Activated T-cell treated with anti-CD3 and anti-CD28 coated beads, Interleukin-2, amount 50 U/mL, for 72 hours (primary cell): ENCODE measurements at regions not wholly inside any gene's neighbourhood (a gene's known extent, or its start where the extent isn't known, plus 50 kb on each side); places are given as distances from the start of the nearest gene placed in this dataset.
"Not testable (repeated sequence)": the region's sequence is repeated elsewhere in the genome, so short reads cannot be mapped to it uniquely, and the experiment has no call there.

Experiments used
- ATAC-seq, 2 donors: fragments of 150-1000 bp; cut with Tn5 transposase; replicated peaks in 1 of 2; 2 replicates each; pipeline ENCODE4 v1.10.0; 2021; ENCODE audit warnings: moderate library complexity in 2 of 2, mild to moderate bottlenecking in 1 of 2
- DNase-seq, 2 donors: peaks; one replicate each; pipeline ENCODE4 v3.0.0; 2021 to 2022; ENCODE audit warnings: mixed read lengths in 1 of 2
- H3K27ac Mint-ChIP-seq: one replicate; pipeline ENCODE4 v1.8.0; 2022; ENCODE audit warnings: mild to moderate bottlenecking, moderate library complexity, mixed read lengths
- H3K27me3 Mint-ChIP-seq: one replicate; pipeline ENCODE4 v1.8.0; 2022; ENCODE audit warnings: low read depth, mixed read lengths
- H3K36me3 Mint-ChIP-seq, 2 donors: one replicate each; pipeline ENCODE4 v1.8.0; 2022; ENCODE audit warnings: mixed read lengths in 2 of 2, mild to moderate bottlenecking in 1 of 2; ENCODE audit not compliant: insufficient read depth in 2 of 2
- H3K4me1 Mint-ChIP-seq: one replicate; pipeline ENCODE4 v1.8.0; 2022; ENCODE audit warnings: low read depth, mixed read lengths
- H3K4me3 Mint-ChIP-seq, 2 donors: one replicate each; pipeline ENCODE4 v1.8.0; 2022; ENCODE audit warnings: mild to moderate bottlenecking in 2 of 2, mixed read lengths in 2 of 2, moderate library complexity in 2 of 2
- H3K9me3 Mint-ChIP-seq, 2 donors: one replicate each; pipeline ENCODE4 v1.8.0; 2022; ENCODE audit warnings: mixed read lengths in 2 of 2

GRCh38 chr14:87240319-87240718 lies 752.7 kb downstream of the GALC start:
- H3K4me1 Mint-ChIP-seq, H3K36me3 Mint-ChIP-seq: not testable (repeated sequence)

GRCh38 chr14:87233806-87234384 lies 759.1 kb downstream of the GALC start:
- Mint-ChIP-seq H3K27me3 (no peaks in the 10 kb centered on the region), H3K9me3 (peaks cover 16 to 21% of the 10 kb centered on the region in 2 donors), H3K36me3 (peaks cover 2% of the 10 kb centered on the region in 2 donors), H3K27ac (no peak overlapping the region), H3K4me3 (no peak overlapping the region), H3K4me1 (no peaks in the 10 kb centered on the region)
- no peak for ATAC-seq
- no peak for DNase-seq

More at GRCh38 chr14:87240319-87240718, 752.7 kb downstream of the GALC start:
- H3K9me3 Mint-ChIP-seq, result peaks cover 13 to 23% of the 10 kb centered on the region in 2 donors
- not testable (repeated sequence) for H3K27ac Mint-ChIP-seq, DNase-seq, H3K27me3 Mint-ChIP-seq, ATAC-seq, H3K4me3 Mint-ChIP-seq

GRCh38 chr14:87233266-87233665 lies 759.7 kb downstream of the GALC start:
- no peak for ATAC-seq
- no peaks in the 10 kb centered on the region for H3K4me1 Mint-ChIP-seq
- H3K27me3 Mint-ChIP-seq, result no peaks in the 10 kb centered on the region
- H3K36me3 Mint-ChIP-seq, result peaks cover 2% of the 10 kb centered on the region in 2 donors
- no peak overlapping the region for H3K4me3 Mint-ChIP-seq
- peaks cover 15 to 20% of the 10 kb centered on the region in 2 donors for H3K9me3 Mint-ChIP-seq
- no peak overlapping the region for H3K27ac Mint-ChIP-seq
- no peak for DNase-seq

GRCh38 chr14:87231336-87232026 lies 761.5 kb downstream of the GALC start:
- H3K36me3 Mint-ChIP-seq, result peaks cover 0 to 4% of the 10 kb centered on the region in 2 donors
- peaks cover 7 to 13% of the 10 kb centered on the region in 2 donors for H3K9me3 Mint-ChIP-seq
- H3K4me1 Mint-ChIP-seq, result no peaks in the 10 kb centered on the region
- no peaks in the 10 kb centered on the region for H3K27me3 Mint-ChIP-seq
- H3K4me3 Mint-ChIP-seq, result no peak overlapping the region
- DNase-seq (no peak), ATAC-seq (no peak)
- H3K27ac Mint-ChIP-seq, result no peak overlapping the region

- no peaks in the 10 kb centered on the region for H3K27me3 Mint-ChIP-seq
- H3K9me3 Mint-ChIP-seq, result peaks cover 7 to 13% of the 10 kb centered on the region in 2 donors
- ATAC-seq (no peak), DNase-seq (no peak)
- no peak overlapping the region for H3K27ac Mint-ChIP-seq
- H3K36me3 Mint-ChIP-seq, result peaks cover 0 to 4% of the 10 kb centered on the region in 2 donors
- no peaks in the 10 kb centered on the region for H3K4me1 Mint-ChIP-seq
- no peak overlapping the region for H3K4me3 Mint-ChIP-seq
Measured at GRCh38 chr14:87230726-87231125, 762.3 kb downstream of the GALC start.

GRCh38 chr14:87229131-87229530 lies 763.9 kb downstream of the GALC start:
- H3K4me1 Mint-ChIP-seq, result no peaks in the 10 kb centered on the region

GRCh38 chr14:87217023-87217422 lies 776.0 kb downstream of the GALC start:
- Mint-ChIP-seq H3K4me3 (no peak overlapping the region), H3K36me3 (no peaks in the 10 kb centered on the region), H3K4me1 (no peaks in the 10 kb centered on the region), H3K27ac (no peak overlapping the region), H3K27me3 (no peaks in the 10 kb centered on the region), H3K9me3 (no peaks in the 10 kb centered on the region)
- DNase-seq (no peak), ATAC-seq (no peak)

More at GRCh38 chr14:87229131-87229530, 763.9 kb downstream of the GALC start:
- no peaks in the 10 kb centered on the region for H3K27me3 Mint-ChIP-seq
- H3K27ac Mint-ChIP-seq, result no peak overlapping the region
- DNase-seq (no peak), ATAC-seq (no peak)
- H3K36me3 Mint-ChIP-seq, result peaks cover 0 to 4% of the 10 kb centered on the region in 2 donors
- peaks cover 7 to 11% of the 10 kb centered on the region in 2 donors for H3K9me3 Mint-ChIP-seq
- H3K4me3 Mint-ChIP-seq, result no peak overlapping the region

GRCh38 chr14:87214558-87214957 lies 778.4 kb downstream of the GALC start:
- no peaks in the 10 kb centered on the region for H3K27me3 Mint-ChIP-seq
- H3K4me1 Mint-ChIP-seq, result no peaks in the 10 kb centered on the region
- no peak for DNase-seq
- no peak for ATAC-seq
- H3K36me3 Mint-ChIP-seq, result no peaks in the 10 kb centered on the region
- no peaks in the 10 kb centered on the region for H3K9me3 Mint-ChIP-seq
- no peak overlapping the region for H3K4me3 Mint-ChIP-seq
- no peak overlapping the region for H3K27ac Mint-ChIP-seq

GRCh38 chr14:87207756-87208155 lies 785.2 kb downstream of the GALC start:
- no peak for ATAC-seq
- DNase-seq, result no peak
- Mint-ChIP-seq H3K9me3 (peaks cover 0 to 2% of the 10 kb centered on the region in 2 donors), H3K4me1 (no peaks in the 10 kb centered on the region), H3K27ac (no peak overlapping the region), H3K27me3 (no peaks in the 10 kb centered on the region), H3K4me3 (no peak overlapping the region), H3K36me3 (no peaks in the 10 kb centered on the region)

GRCh38 chr14:87205811-87206210 lies 787.2 kb downstream of the GALC start:
- Mint-ChIP-seq H3K27ac (no peak overlapping the region), H3K4me1 (no peaks in the 10 kb centered on the region), H3K27me3 (no peaks in the 10 kb centered on the region), H3K4me3 (no peak overlapping the region), H3K36me3 (no peaks in the 10 kb centered on the region), H3K9me3 (peaks cover 0 to 2% of the 10 kb centered on the region in 2 donors)
- DNase-seq (no peak), ATAC-seq (no peak)

- peaks cover 2% of the 10 kb centered on the region in 2 donors for H3K9me3 Mint-ChIP-seq
- H3K27me3 Mint-ChIP-seq, result no peaks in the 10 kb centered on the region
- H3K4me3 Mint-ChIP-seq, result no peak overlapping the region
- H3K27ac Mint-ChIP-seq, result no peak overlapping the region
- H3K4me1 Mint-ChIP-seq, result no peaks in the 10 kb centered on the region
- no peaks in the 10 kb centered on the region for H3K36me3 Mint-ChIP-seq
- DNase-seq, result no peak
- ATAC-seq, result no peak
Measured at GRCh38 chr14:87203346-87203745, 789.6 kb downstream of the GALC start.

GRCh38 chr14:87199381-87199780 lies 793.6 kb downstream of the GALC start:
- H3K27ac Mint-ChIP-seq, result no peak overlapping the region
- ATAC-seq (no peak), DNase-seq (no peak)
- H3K9me3 Mint-ChIP-seq, result peaks cover 5 to 7% of the 10 kb centered on the region in 2 donors
- H3K27me3 Mint-ChIP-seq, result no peaks in the 10 kb centered on the region
- H3K4me1 Mint-ChIP-seq, result no peaks in the 10 kb centered on the region
- H3K4me3 Mint-ChIP-seq, result no peak overlapping the region
- H3K36me3 Mint-ChIP-seq, result no peaks in the 10 kb centered on the region

GRCh38 chr14:87196436-87196835 lies 796.5 kb downstream of the GALC start:
- no peak for DNase-seq
- H3K36me3 Mint-ChIP-seq, result no peaks in the 10 kb centered on the region
- H3K27me3 Mint-ChIP-seq, result no peaks in the 10 kb centered on the region
- H3K4me1 Mint-ChIP-seq, result no peaks in the 10 kb centered on the region
- H3K27ac Mint-ChIP-seq, result no peak overlapping the region
- ATAC-seq, result no peak
- peaks cover 5 to 16% of the 10 kb centered on the region in 2 donors for H3K9me3 Mint-ChIP-seq
- no peak overlapping the region for H3K4me3 Mint-ChIP-seq

GRCh38 chr14:87187786-87188185 lies 805.2 kb downstream of the GALC start:
- H3K36me3 Mint-ChIP-seq, result peaks cover 1 to 3% of the 10 kb centered on the region in 2 donors
- H3K9me3 Mint-ChIP-seq, result peaks cover 3 to 14% of the 10 kb centered on the region in 2 donors
- no peak for ATAC-seq

More at GRCh38 chr14:87187786-87188185, 805.2 kb downstream of the GALC start:
- no peak for DNase-seq
- Mint-ChIP-seq H3K4me1 (no peaks in the 10 kb centered on the region), H3K4me3 (no peak overlapping the region), H3K27ac (no peak overlapping the region), H3K27me3 (no peaks in the 10 kb centered on the region)
